G401.6 (cell line): ENCODE measurements at regions not wholly inside any gene's neighbourhood (a gene's known extent, or its start where the extent isn't known, plus 50 kb on each side); places are given as distances from the start of the nearest gene placed in this dataset.
"Not testable (repeated sequence)": the region's sequence is repeated elsewhere in the genome, so short reads cannot be mapped to it uniquely, and the experiment has no call there.

Source experiments
- FAIRE-seq: peaks from 2 replicates; lab custom pipeline; 2012; peaks lifted over from hg19 to GRCh38; lab: Jason Lieb, UNC

DNA sequence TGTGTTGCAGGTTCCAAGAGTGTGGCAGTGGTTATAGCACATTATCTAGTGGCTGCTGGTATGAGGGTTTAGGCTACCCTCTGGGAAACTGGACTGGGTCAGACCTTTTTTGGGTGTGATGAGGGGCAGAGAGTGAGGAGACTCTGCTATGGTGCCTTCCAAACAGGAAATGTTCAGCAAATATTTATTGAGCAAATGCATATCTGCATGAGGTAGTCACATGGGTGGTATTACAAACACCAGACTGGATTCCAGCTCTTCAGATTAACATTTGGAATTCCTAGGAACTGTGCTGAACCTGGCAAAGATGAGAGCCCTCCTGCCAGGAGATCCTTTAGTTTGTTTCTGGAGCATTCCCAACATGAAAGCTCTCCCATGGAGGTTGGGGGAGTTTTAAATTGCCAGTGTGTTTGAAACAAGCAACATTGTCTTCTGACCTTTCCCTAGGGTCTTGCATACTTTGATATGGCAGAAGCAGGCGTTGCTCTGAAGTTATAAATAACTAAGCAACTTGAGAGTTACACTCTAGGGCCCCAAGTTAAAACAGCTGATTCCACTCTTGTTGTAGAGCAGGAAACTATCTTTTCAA, 341.2 kb upstream of the C2CD4B start:
- FAIRE-seq: no peak

- no peak for FAIRE-seq
Measured at GRCh38 chr15:62509395-62509958, 344.4 kb upstream of the C2CD4B start.

DNA sequence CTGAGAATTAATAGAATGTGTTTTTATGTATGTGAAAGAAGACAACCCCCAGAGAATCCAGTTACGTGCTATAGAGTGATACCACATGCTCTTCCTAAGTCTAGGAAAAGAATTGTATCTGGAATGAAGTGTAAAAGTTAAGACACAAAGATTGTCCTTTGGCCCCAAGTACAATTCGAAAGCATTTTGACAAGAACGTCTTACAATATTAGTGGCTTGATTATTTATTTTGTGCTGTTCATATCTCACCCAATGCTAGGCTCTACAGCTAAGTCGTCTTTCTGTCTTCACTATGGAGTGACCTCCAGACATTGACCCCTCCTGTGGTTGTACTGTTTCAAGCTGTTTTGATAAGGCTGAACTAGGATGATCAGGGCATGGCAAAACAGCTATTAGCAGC, 345.7 kb upstream of the C2CD4B start:
- no peak for FAIRE-seq

- no peak for FAIRE-seq
Measured at GRCh38 chr15:62512904-62513303, 347.8 kb upstream of the C2CD4B start.

DNA sequence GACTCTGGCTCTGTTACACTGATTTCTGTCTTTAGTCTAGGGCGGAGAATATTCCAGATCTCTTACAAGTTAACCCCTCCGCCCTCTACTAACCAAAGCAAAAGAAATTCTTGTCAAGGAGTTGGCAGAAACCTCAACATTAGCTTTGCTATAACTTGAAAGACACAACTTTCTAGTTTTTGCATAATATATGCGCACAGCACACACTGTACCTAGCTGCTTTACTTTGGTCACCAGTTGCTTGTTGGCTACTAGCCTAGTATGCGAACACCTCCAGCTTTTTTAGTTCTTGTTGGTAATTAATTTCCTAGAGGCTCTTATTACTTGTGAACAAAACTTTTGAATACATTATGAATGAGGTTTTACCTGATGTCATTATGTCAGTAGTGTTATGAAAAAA, 348.8 kb upstream of the C2CD4B start:
- FAIRE-seq: no peak

GRCh38 chr15:62515696-62516395, 350.8 kb upstream of the C2CD4B start:
- FAIRE-seq: no peak

DNA sequence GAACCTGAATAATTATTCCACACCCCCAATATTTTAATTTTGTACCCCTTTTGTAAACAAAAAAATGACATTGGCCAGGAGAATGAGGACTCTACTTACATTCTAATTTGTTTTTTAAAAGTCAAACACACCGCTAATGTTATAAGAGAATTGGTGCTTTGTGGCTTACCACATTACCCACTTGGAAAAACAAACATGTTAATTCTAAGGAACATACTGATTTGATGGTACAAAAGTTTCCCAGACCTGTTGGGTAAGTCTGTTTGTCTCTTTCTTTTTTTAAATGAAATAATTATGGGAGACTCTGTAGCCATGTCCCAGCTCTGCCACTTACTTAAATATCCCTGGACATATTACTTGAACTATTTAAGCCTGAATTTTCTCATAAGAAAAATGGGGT, 352.5 kb upstream of the C2CD4B start:
- FAIRE-seq: no peak

- not testable (repeated sequence) for FAIRE-seq
Measured at GRCh38 chr15:62518666-62519065, 353.6 kb upstream of the C2CD4B start.

- FAIRE-seq: no peak
Measured at GRCh38 chr15:62519900-62520299, 354.8 kb upstream of the C2CD4B start.

GRCh38 chr15:62520887-62521286, 355.8 kb upstream of the C2CD4B start:
- no peak for FAIRE-seq

DNA sequence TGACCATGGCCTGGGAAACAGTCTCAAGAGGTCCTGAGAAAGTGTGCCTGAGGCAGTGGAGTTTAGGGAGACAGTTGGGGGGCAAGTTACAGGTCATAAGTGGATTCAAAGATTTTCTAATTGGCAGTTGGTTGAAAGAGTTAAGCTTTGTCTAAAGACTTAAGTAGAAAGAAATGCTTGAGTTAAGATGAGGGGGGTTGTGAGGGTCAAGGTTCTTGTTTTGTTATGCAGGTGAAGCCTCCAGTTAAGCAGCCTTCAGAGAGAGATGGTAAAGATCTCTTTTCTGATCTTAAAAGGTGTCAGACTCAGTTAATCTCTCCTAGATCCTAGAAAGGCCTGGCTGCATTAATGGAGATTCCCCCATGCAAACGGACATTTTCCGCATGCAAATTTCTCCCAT, 356.3 kb upstream of the C2CD4B start:
- no peak for FAIRE-seq

DNA sequence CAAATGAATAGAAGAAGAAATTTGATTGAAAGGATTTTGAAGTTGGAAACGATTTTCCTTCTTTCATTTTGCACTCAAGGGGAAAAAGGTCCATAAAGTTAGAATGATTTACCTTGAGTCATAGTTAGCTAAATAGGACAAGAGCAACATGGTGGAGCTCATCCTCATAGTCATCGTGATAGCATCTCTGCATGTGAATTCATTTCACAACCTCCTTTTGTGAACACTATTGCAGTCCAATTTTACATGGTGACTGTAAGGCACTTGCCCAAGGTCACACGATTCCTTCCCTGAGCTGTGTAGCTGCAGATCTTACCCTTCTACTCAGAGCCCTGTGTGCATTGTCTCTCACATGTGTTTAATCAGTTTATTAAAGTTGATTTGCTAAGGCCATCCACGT, 359.8 kb upstream of the C2CD4B start:
- FAIRE-seq: no peak

GRCh38 chr15:62527387-62527786, 362.3 kb upstream of the C2CD4B start:
- FAIRE-seq: no peak

DNA sequence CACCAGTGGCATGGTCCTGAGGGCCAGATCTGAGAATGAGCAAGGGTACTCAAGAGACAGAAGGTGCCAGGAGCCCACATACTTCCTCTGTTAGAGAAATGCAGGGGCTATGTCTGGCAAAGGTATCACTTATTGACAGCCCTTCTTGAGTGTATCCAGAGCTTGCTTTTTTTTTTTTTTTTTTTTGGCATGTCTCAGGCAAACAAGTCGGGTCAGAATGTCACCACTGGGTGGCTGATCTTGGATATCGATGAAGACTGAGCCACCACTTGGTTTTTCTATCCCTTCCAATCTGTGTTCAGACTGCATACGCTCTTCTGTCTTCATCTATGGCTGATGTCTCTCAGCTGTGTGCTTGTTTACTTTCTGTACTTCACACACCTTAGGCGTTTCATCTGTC, 363.4 kb upstream of the C2CD4B start:
- FAIRE-seq: no peak

DNA sequence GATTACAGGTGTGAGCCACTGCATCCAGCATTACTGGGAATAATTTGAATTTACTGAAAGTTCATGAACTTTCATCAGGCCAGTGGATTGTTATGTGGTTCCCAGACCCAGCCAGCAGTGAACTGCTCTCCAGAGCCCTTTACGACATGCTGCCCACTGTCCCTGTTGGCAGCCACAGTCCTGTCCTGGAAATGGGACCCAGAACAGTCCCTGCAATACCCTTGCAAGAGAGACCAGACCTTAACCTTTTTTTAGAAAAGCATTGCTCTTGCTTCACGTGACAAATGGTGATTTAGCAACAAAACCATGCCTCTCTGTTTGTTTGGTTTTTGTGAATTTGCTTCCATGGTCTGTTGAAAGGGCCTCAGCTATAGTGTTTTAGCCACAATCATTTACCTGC, 367.3 kb upstream of the C2CD4B start:
- no peak for FAIRE-seq

DNA sequence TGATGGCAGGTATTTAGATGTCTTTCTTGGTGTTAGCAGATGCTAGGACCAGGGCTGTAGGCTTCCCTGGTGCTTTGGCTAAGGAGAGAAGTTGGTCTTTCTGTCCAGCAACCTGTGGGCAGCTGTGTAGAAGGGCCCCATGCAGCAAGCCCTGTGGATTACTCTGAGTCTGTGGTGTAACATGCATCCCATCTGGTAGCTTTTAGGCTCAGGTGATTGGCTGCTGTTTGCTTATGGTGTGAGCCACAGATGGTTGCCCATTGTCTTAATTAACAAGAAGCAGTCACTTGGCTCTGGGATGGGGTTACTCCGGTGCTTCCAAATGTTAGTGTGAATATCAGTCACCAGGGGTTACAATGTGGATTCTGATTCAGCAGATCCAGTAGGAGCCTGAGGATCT, 368.6 kb upstream of the C2CD4B start:
- FAIRE-seq: no peak

GRCh38 chr15:62534996-62535395, 369.9 kb upstream of the C2CD4B start:
- no peak for FAIRE-seq

DNA sequence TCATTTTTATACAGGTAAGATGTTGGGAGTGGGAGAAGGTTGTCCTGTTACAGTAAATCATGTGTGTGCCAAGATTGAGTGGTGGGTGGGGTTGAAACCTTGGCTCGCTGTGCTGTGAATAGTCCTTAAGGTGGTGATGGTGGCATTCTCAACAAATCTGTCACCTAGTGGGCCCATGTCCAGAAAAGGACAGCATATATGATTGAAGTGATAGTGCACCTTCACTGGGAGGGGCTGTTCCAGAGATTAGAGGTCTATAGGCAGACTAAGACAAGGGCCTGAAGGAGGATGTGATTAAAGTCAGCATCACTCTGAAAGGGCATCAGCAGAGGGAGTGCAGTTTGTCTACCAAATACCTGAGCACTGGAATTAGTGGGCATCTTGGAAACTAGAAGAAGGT, 374.2 kb upstream of the C2CD4B start:
- no peak for FAIRE-seq

DNA sequence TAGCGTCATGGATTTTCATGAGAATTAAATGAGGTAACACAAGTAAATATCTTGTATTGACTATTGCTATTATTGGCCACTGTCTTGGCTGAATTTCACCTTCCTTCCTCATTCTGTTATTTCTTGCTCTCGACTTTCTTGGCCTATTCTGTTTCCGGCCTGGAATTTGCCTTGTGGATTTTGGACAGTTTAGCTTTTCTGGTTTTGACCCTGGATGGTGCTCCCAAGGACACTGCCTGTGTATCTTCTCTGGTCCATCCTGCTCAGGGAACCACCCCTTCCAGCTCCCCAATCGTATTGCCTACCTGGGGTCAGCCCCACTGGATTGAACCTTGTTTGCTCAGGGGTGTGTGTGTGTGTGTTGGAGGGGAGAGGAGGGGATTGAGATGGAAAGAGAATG, 376.2 kb upstream of the C2CD4B start:
- no peak for FAIRE-seq

- no peak for FAIRE-seq
Measured at GRCh38 chr15:62541846-62542245, 376.8 kb upstream of the C2CD4B start.

DNA sequence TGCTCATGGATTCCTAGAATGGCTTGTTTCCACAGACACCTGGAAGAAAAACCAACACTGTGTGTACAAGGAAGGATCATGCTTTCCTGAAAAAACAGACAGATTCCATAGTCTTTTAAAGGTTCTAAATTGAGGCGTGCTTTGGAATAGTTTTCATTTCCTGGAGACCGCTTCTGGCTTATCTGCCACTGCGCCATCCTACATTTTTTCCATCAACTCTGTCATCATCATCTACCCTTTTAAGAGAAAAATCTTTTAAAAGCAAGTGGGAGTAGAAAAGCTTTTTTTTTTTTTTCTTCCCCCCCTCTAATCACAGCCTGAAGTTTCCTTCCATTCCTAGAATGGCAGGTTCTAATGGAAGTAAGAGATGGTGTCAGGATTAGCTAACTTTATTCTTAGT, 379.4 kb upstream of the C2CD4B start:
- no peak for FAIRE-seq

- FAIRE-seq: no peak
Measured at GRCh38 chr15:62545467-62546227, 380.6 kb upstream of the C2CD4B start.

DNA sequence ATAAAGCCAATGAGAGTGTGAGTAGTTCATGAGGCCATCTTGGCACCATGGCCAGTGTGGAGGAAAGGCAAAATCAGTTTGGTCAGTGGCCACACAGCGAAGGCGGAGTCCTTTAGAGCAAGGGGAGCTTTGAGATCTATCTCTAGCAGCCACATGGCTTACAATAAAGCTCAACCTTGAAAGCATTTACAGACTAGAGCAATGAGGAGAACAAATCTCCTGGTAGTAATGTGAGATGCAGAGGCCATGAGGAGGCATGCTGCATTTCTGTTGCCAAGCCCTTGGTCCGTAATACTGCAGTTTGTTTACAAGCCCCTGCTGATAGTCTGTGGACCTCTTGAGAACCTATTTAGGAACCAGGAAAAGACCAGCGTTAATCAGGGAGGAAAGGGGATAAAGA, 381.5 kb upstream of the C2CD4B start:
- FAIRE-seq: no peak
